SK-N-SH (cell line): ENCODE measurements at regions not wholly inside any gene's neighbourhood (a gene's known extent, or its start where the extent isn't known, plus 50 kb on each side); places are given as distances from the start of the nearest gene placed in this dataset.

Experiments used
- EZH2phosphoT487 ChIP-seq: fragments of 200-600 bp; sonication (generic); IDR thresholded peaks from 2 replicates; pipeline ENCODE4 v1.6.1; 2017; ENCODE audit warnings: low read depth, mixed run types, mild to moderate bottlenecking, antibody characterized with exemption, moderate library complexity, borderline replicate concordance
- FOSL2 ChIP-seq: IDR thresholded peaks from 2 replicates; pipeline ENCODE4 v1.4.0; 2012; ENCODE audit warnings: low read depth, mild to moderate bottlenecking, moderate library complexity, borderline replicate concordance
- FOXJ3 ChIP-seq: sonication (generic); formaldehyde crosslinking; IDR thresholded peaks from 2 replicates; pipeline ENCODE4 v1.5.1; 2020; ENCODE audit warnings: mild to moderate bottlenecking, missing genetic modification reagents
- POLR2AphosphoS5 ChIP-seq: IDR thresholded peaks from 2 replicates; pipeline ENCODE4 v1.6.1; 2012; ENCODE audit warnings: low read depth, low read length
- RCOR1 ChIP-seq: fragments of 150-350 bp; IDR thresholded peaks from 2 replicates; pipeline ENCODE4 v1.6.1; 2017; ENCODE audit warnings: antibody characterized with exemption, low read length
- TCF12 ChIP-seq: IDR thresholded peaks from 2 replicates; pipeline ENCODE4 v1.4.0; 2012
- TF ChIP-seq, protein P1 (sequence below): fragments of 150-350 bp; IDR thresholded peaks from 2 replicates; pipeline ENCODE4 v1.6.1; 2016; ENCODE audit warnings: mild to moderate bottlenecking, low read depth, low read length
- TF ChIP-seq, protein P2 (sequence below): fragments of 200-600 bp; sonication (generic); IDR thresholded peaks from 2 replicates; pipeline ENCODE4 v1.6.1; 2017; ENCODE audit warnings: antibody characterized with exemption, mild to moderate bottlenecking, moderate library complexity

DNA sequence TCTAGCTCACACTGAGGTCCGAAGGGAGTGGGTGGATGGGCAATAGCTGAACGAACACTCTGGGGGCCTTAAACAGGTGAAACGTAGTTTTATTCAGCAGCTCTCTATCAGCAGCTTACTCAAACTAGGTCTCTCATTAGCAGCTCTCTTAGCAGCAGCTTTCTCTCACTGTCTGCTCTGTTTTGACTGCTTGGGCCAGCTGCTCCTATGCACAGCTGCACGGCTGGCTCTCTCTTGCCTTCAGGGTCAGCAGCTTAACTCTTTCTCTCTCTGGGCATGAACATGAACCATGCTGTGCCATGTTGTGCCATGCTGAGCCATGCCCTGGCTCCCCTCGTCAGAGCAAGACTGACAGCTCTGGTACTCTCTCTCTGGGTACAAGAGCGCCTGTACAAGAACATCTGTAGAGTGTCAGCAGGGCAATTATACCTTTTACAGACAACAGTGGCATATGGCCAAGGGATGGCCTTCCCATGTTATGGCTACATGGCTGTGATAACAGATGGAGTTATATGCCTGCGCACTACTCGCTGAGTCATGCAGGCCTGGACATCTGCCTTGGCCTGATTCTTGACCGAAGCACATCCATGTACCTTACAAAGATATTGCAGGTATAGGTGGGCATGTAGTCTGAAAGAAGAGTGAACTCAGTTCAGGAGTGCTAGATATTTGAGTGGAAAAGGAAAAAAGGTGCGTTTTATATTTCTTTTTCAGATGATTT lies 152.4 kb downstream of the LEPR start:
- TF ChIP-seq, protein P1, sequence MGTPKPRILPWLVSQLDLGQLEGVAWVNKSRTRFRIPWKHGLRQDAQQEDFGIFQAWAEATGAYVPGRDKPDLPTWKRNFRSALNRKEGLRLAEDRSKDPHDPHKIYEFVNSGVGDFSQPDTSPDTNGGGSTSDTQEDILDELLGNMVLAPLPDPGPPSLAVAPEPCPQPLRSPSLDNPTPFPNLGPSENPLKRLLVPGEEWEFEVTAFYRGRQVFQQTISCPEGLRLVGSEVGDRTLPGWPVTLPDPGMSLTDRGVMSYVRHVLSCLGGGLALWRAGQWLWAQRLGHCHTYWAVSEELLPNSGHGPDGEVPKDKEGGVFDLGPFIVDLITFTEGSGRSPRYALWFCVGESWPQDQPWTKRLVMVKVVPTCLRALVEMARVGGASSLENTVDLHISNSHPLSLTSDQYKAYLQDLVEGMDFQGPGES, result no peak
- TF ChIP-seq, protein P2, sequence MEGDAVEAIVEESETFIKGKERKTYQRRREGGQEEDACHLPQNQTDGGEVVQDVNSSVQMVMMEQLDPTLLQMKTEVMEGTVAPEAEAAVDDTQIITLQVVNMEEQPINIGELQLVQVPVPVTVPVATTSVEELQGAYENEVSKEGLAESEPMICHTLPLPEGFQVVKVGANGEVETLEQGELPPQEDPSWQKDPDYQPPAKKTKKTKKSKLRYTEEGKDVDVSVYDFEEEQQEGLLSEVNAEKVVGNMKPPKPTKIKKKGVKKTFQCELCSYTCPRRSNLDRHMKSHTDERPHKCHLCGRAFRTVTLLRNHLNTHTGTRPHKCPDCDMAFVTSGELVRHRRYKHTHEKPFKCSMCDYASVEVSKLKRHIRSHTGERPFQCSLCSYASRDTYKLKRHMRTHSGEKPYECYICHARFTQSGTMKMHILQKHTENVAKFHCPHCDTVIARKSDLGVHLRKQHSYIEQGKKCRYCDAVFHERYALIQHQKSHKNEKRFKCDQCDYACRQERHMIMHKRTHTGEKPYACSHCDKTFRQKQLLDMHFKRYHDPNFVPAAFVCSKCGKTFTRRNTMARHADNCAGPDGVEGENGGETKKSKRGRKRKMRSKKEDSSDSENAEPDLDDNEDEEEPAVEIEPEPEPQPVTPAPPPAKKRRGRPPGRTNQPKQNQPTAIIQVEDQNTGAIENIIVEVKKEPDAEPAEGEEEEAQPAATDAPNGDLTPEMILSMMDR, result no peak
- no peak for TF ChIP-seq EZH2phosphoT487
- no peak for TF ChIP-seq TCF12
- TF ChIP-seq FOXJ3, result no peak
- no peak for TF ChIP-seq RCOR1
- no peak for TF ChIP-seq FOSL2
- TF ChIP-seq POLR2AphosphoS5, result no peak
